Endothelial cell (in vitro differentiated cells): ENCODE measurements at regions not wholly inside any gene's neighbourhood (a gene's known extent, or its start where the extent isn't known, plus 50 kb on each side); places are given as distances from the start of the nearest gene placed in this dataset.

ENCODE experiments used
- DNase-seq: peaks from one replicate; pipeline ENCODE4 v3.0.0; 2021; ENCODE audit warnings: low spot score
- H3K27ac Mint-ChIP-seq: one replicate; pipeline ENCODE4 v1.8.0; 2021; ENCODE audit warnings: mixed read lengths, inconsistent platforms; ENCODE audit not compliant: unreplicated experiment
- H3K27me3 Mint-ChIP-seq: one replicate; pipeline ENCODE4 v1.8.0; 2021; ENCODE audit warnings: mild to moderate bottlenecking, moderate library complexity, mixed read lengths, inconsistent platforms; ENCODE audit not compliant: unreplicated experiment
- H3K36me3 Mint-ChIP-seq: one replicate; pipeline ENCODE4 v1.8.0; 2021; ENCODE audit warnings: mild to moderate bottlenecking, low read depth, mixed read lengths, inconsistent platforms; ENCODE audit not compliant: unreplicated experiment
- H3K4me1 Mint-ChIP-seq: one replicate; pipeline ENCODE4 v1.8.0; 2021; ENCODE audit warnings: mild to moderate bottlenecking, mixed read lengths, inconsistent platforms; ENCODE audit not compliant: unreplicated experiment
- H3K4me3 Mint-ChIP-seq: one replicate; pipeline ENCODE4 v1.8.0; 2021; ENCODE audit warnings: mild to moderate bottlenecking, mixed read lengths, inconsistent platforms; ENCODE audit not compliant: unreplicated experiment
- H3K9me3 Mint-ChIP-seq: one replicate; pipeline ENCODE4 v1.8.0; 2021; ENCODE audit warnings: mixed read lengths, inconsistent platforms; ENCODE audit not compliant: unreplicated experiment
- TF ChIP-seq, protein P1 (sequence below): fragments of 200-600 bp; sonication (generic); IDR thresholded peaks from one replicate; pipeline ENCODE4 v1.5.0; 2021; ENCODE audit warnings: antibody characterized with exemption; ENCODE audit not compliant: unreplicated experiment

DNA sequence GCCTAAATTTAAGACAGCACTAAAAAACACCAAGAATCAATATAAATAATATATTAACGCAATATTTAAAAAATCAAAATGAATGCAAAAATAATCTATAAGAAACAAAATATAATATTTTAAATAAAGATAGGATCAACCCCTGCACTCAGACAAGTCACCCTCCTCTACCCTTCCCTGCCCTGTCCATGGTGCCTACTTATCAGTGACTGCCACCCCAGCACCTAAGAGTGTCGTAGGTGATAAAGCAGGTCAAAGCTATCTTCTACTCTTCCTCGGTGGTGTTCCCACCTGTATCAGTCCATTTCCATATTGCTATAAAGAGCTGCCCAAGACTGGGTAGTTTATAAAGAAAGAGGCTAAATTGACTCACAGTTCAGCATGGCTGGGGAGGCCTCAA, 251.9 kb downstream of the STIM2 start:
- DNase-seq, result no peak
- Mint-ChIP-seq H3K4me1 (no peaks in the 10 kb centered on the region), H3K27me3 (peaks cover 1% of the 10 kb centered on the region), H3K9me3 (no peaks in the 10 kb centered on the region), H3K36me3 (no peaks in the 10 kb centered on the region), H3K4me3 (no peak overlapping the region), H3K27ac (no peak overlapping the region)
- TF ChIP-seq, protein P1, sequence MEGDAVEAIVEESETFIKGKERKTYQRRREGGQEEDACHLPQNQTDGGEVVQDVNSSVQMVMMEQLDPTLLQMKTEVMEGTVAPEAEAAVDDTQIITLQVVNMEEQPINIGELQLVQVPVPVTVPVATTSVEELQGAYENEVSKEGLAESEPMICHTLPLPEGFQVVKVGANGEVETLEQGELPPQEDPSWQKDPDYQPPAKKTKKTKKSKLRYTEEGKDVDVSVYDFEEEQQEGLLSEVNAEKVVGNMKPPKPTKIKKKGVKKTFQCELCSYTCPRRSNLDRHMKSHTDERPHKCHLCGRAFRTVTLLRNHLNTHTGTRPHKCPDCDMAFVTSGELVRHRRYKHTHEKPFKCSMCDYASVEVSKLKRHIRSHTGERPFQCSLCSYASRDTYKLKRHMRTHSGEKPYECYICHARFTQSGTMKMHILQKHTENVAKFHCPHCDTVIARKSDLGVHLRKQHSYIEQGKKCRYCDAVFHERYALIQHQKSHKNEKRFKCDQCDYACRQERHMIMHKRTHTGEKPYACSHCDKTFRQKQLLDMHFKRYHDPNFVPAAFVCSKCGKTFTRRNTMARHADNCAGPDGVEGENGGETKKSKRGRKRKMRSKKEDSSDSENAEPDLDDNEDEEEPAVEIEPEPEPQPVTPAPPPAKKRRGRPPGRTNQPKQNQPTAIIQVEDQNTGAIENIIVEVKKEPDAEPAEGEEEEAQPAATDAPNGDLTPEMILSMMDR, result no peak

GRCh38 chr4:27115221-27115620, 254.6 kb downstream of the STIM2 start:
- H3K9me3 Mint-ChIP-seq, result no peaks in the 10 kb centered on the region
- H3K36me3 Mint-ChIP-seq, result no peaks in the 10 kb centered on the region
- H3K4me3 Mint-ChIP-seq, result no peak overlapping the region
- no peaks in the 10 kb centered on the region for H3K4me1 Mint-ChIP-seq
- DNase-seq, result no peak
- no peaks in the 10 kb centered on the region for H3K27me3 Mint-ChIP-seq
- TF ChIP-seq, protein P1, result no peak
- no peak overlapping the region for H3K27ac Mint-ChIP-seq

GRCh38 chr4:27117453-27117852, 256.8 kb downstream of the STIM2 start:
- TF ChIP-seq, protein P1, result no peak
- no peaks in the 10 kb centered on the region for H3K27me3 Mint-ChIP-seq
- H3K4me3 Mint-ChIP-seq, result no peak overlapping the region
- no peaks in the 10 kb centered on the region for H3K36me3 Mint-ChIP-seq
- H3K4me1 Mint-ChIP-seq, result no peaks in the 10 kb centered on the region
- DNase-seq, result no peak
- H3K9me3 Mint-ChIP-seq, result no peaks in the 10 kb centered on the region
- no peak overlapping the region for H3K27ac Mint-ChIP-seq

DNA sequence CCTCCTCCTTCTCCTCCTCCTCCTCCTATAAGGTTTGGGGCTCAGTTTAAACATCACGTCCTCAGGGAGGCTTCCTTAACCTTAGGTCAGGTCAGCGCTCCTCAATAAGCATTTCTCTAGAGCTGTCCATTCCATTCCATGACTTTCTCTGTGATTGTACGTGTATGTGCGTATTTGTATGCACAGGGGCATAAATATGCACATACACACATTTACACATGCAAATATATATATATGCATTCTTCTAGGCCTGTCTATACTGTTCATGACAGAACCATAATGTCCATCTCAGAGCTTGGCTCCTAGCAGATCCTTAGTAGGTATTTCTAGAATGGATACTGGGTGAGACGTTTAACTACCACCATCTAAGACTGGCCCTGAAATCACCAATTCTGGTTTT, 258.6 kb downstream of the STIM2 start:
- Mint-ChIP-seq H3K36me3 (no peaks in the 10 kb centered on the region), H3K9me3 (no peaks in the 10 kb centered on the region), H3K4me1 (peaks cover 3% of the 10 kb centered on the region), H3K27ac (no peak overlapping the region), H3K4me3 (no peak overlapping the region), H3K27me3 (no peaks in the 10 kb centered on the region)
- TF ChIP-seq, protein P1, result no peak
- DNase-seq, result no peak

- Mint-ChIP-seq H3K4me3 (no peak overlapping the region), H3K9me3 (no peaks in the 10 kb centered on the region), H3K36me3 (peaks cover 4% of the 10 kb centered on the region), H3K27ac (no peak overlapping the region), H3K27me3 (peaks cover 2% of the 10 kb centered on the region), H3K4me1 (peaks cover 3% of the 10 kb centered on the region)
- DNase-seq, result no peak
- TF ChIP-seq, protein P1, result no peak
Observed at GRCh38 chr4:27121830-27122229, 261.2 kb downstream of the STIM2 start.
